Body of pancreas (tissue), 4 donors: ENCODE measurements at regions not wholly inside any gene's neighbourhood (a gene's known extent, or its start where the extent isn't known, plus 50 kb on each side); places are given as distances from the start of the nearest gene placed in this dataset.

Experiments
- ATAC-seq: fragments of 150-250 bp; one replicate; pipeline ENCODE4 v1.9.1; 2016
- DNase-seq, 4 donors: peaks; one replicate each; pipeline ENCODE4 v3.0.0-alpha.2; 2019
- H3K27ac ChIP-seq, 4 donors: fragments of 200-600 bp; sonication (generic); 1 replicate in 3 of 4; 2 replicates in 1 of 4; pipeline versions ENCODE4 v1.5.1 to v1.6.1; 2016 to 2019; ENCODE audit warnings: mild to moderate bottlenecking in 1 of 4, mixed read lengths in 1 of 4, moderate library complexity in 1 of 4
- H3K27me3 ChIP-seq, 2 donors: fragments of 200-600 bp; sonication (generic); one replicate each; pipeline ENCODE4 v1.6.0; 2016; ENCODE audit warnings: mild to moderate bottlenecking in 1 of 2
- H3K36me3 ChIP-seq, 2 donors: fragments of 200-600 bp; sonication (generic); replicated peaks in 1 of 2; 2 replicates each; pipeline ENCODE4 v1.5.1; 2016; ENCODE audit warnings: low read depth in 2 of 2; ENCODE audit not compliant: insufficient read depth in 1 of 2
- H3K4me1 ChIP-seq: fragments of 200-600 bp; sonication (generic); one replicate; pipeline ENCODE4 v1.6.0; 2016
- H3K4me3 ChIP-seq, 2 donors: fragments of 200-600 bp; sonication (generic); 1 replicate in 1 of 2; 2 replicates in 1 of 2; pipeline ENCODE4 v1.5.1; 2016 to 2019
- H3K9me3 ChIP-seq, 3 donors: fragments of 200-600 bp; sonication (generic); 1 replicate in 2 of 3; 2 replicates in 1 of 3; pipeline ENCODE4 v1.5.1; 2016
- CTCF ChIP-seq, 7 experiments: fragments of 450-650 bp in 4 of 7; fragments of 200-600 bp in 3 of 7; sonication (generic) in 3 of 7; IDR thresholded peaks; one replicate each; pipeline ENCODE4 v1.5.1; 2016 to 2019; ENCODE audit warnings: antibody characterized with exemption in 7 of 7
- POLR2A ChIP-seq, 3 donors: fragments of 450-650 bp; IDR thresholded peaks; one replicate each; pipeline ENCODE4 v1.6.1; 2016; ENCODE audit warnings: antibody characterized with exemption in 3 of 3, mild to moderate bottlenecking in 2 of 3
- WGBS, 2 donors: methylation state at CpG; one replicate each; pipeline ENCODE4 v1.1.5; 2017; 5-methylcytosine and 5-hydroxymethylcytosine counted together
- intact Hi-C: fragments of 100-400 bp; cut with DNase I; formaldehyde crosslinking; loops from one replicate; pipeline ENCODE4 v1.15.1; 2023

- ATAC-seq: no peak
- TF ChIP-seq CTCF (IDR thresholded peaks at IDR 0.05) (no peak), POLR2A (IDR thresholded peaks at IDR 0.05) (no peak)
- WGBS, 2 donors: 45 to 77% methylated on average over 1 of the region's 1 CpG
- no peaks in the 10 kb centered on the region for H3K4me1 ChIP-seq
- intact Hi-C loops: no loop called here
- H3K4me3 ChIP-seq: no peak overlapping the region
- H3K27ac ChIP-seq: no peak overlapping the region
- H3K36me3 ChIP-seq: no peaks in the 10 kb centered on the region
- H3K9me3 ChIP-seq: no peaks in the 10 kb centered on the region
- DNase-seq: no peak
- no peaks in the 10 kb centered on the region for H3K27me3 ChIP-seq
Measured at GRCh38 chr21:20581361-20581760, 416.8 kb upstream of the NCAM2 start.

- Histone ChIP-seq H3K36me3 (no peaks in the 10 kb centered on the region), H3K4me1 (no peaks in the 10 kb centered on the region), H3K27ac (no peak overlapping the region), H3K4me3 (no peak overlapping the region), H3K27me3 (no peaks in the 10 kb centered on the region), H3K9me3 (no peaks in the 10 kb centered on the region)
- TF ChIP-seq CTCF (IDR thresholded peaks at IDR 0.05) (no peak), POLR2A (IDR thresholded peaks at IDR 0.05) (no peak)
- DNase-seq (no peak), ATAC-seq (no peak)
- intact Hi-C loops: no loop called here
- 44 to 54% methylated on average over 1 of the region's 1 CpG for WGBS, 2 donors
Measured at GRCh38 chr21:20591284-20591683, 406.9 kb upstream of the NCAM2 start.

GRCh38 chr21:20592463-20592862 lies 405.7 kb upstream of the NCAM2 start:
- Histone ChIP-seq H3K36me3 (no peaks in the 10 kb centered on the region), H3K9me3 (no peaks in the 10 kb centered on the region), H3K4me1 (no peaks in the 10 kb centered on the region), H3K27ac (no peak overlapping the region), H3K27me3 (no peaks in the 10 kb centered on the region), H3K4me3 (no peak overlapping the region)
- TF ChIP-seq CTCF (IDR thresholded peaks at IDR 0.05): no peak
- TF ChIP-seq POLR2A (IDR thresholded peaks at IDR 0.05): no peak
- intact Hi-C loops: no loop called here
- ATAC-seq (no peak), DNase-seq (no peak)

- no peak overlapping the region for H3K27ac ChIP-seq
- WGBS, 2 donors: 68 to 81% methylated on average over 3 of the region's 3 CpGs
- H3K4me3 ChIP-seq: no peak overlapping the region
- no peaks in the 10 kb centered on the region for H3K4me1 ChIP-seq
- no peaks in the 10 kb centered on the region for H3K36me3 ChIP-seq
- intact Hi-C loops: no loop called here
- ATAC-seq (no peak), DNase-seq (no peak)
- TF ChIP-seq CTCF (IDR thresholded peaks at IDR 0.05) (no peak), POLR2A (IDR thresholded peaks at IDR 0.05) (no peak)
- no peaks in the 10 kb centered on the region for H3K27me3 ChIP-seq
- no peaks in the 10 kb centered on the region for H3K9me3 ChIP-seq
Measured at GRCh38 chr21:20603236-20603635, 395.0 kb upstream of the NCAM2 start.

GRCh38 chr21:20611008-20611407 lies 387.2 kb upstream of the NCAM2 start:
- H3K9me3 ChIP-seq: no peaks in the 10 kb centered on the region
- DNase-seq (no peak), ATAC-seq (no peak)
- 50 to 55% methylated on average over 4 of the region's 4 CpGs for WGBS, 2 donors
- TF ChIP-seq POLR2A (IDR thresholded peaks at IDR 0.05) (no peak), CTCF (IDR thresholded peaks at IDR 0.05) (no peak)
- no peaks in the 10 kb centered on the region for H3K27me3 ChIP-seq
- H3K36me3 ChIP-seq: no peaks in the 10 kb centered on the region
- no peak overlapping the region for H3K4me3 ChIP-seq
- no peaks in the 10 kb centered on the region for H3K4me1 ChIP-seq
- H3K27ac ChIP-seq: no peak overlapping the region
- intact Hi-C loops: no loop called here
